NOMO-1 (cell line): ENCODE measurements at regions not wholly inside any gene's neighbourhood (a gene's known extent, or its start where the extent isn't known, plus 50 kb on each side); places are given as distances from the start of the nearest gene placed in this dataset.
A peak's percentile ranks its signal among the peaks of the same experiment; 100 is the strongest.

Experiments
- DNase-seq, 2 experiments: peaks; one replicate each; lab custom pipeline; 2025; ENCODE audit not compliant: unreplicated experiment in 2 of 2; lab: John Stamatoyannopoulos, UW

GRCh38 chr21:33155005-33155404 lies 74.7 kb upstream of the IFNAR2 start:
- DNase-seq, result no peak

- DNase-seq, result no peak
Measured at GRCh38 chr21:33155422-33155821, 74.3 kb upstream of the IFNAR2 start.

GRCh38 chr21:33157303-33157702 lies 72.4 kb upstream of the IFNAR2 start:
- no peak for DNase-seq

GRCh38 chr21:33158654-33159053 lies 71.1 kb upstream of the IFNAR2 start:
- DNase-seq, result no peak

GRCh38 chr21:33162436-33162951 lies 67.2 kb upstream of the IFNAR2 start:
- DNase-seq, result no peak

GRCh38 chr21:33168886-33169285 lies 60.9 kb upstream of the IFNAR2 start:
- DNase-seq, result no peak

- peak; percentile 59 to 65 for DNase-seq
Measured at GRCh38 chr21:33169359-33169758, 60.4 kb upstream of the IFNAR2 start.

- no peak for DNase-seq
Measured at GRCh38 chr21:33171616-33172169, 58.0 kb upstream of the IFNAR2 start.

- DNase-seq, result no peak
Measured at GRCh38 chr21:33174756-33175155, 55.0 kb upstream of the IFNAR2 start.
